Motor neuron (in vitro differentiated cells): ENCODE measurements at regions not wholly inside any gene's neighbourhood (a gene's known extent, or its start where the extent isn't known, plus 50 kb on each side); places are given as distances from the start of the nearest gene placed in this dataset.

Source experiments
- ATAC-seq, 8 experiments: fragments of 200-7000 bp; cut with Tn5 transposase; replicated peaks in 6 of 8; 2 replicates each; pipeline ENCODE4 v1.8.0; 2021; ENCODE audit warnings: mild to moderate bottlenecking in 8 of 8, moderate library complexity in 8 of 8
- H3K27ac ChIP-seq, 2 donors: fragments of 250-450 bp; sonication (Bioruptor Pico); 2 replicates each; pipeline ENCODE4 v1.9.0; 2021; ENCODE audit warnings: antibody characterized with exemption in 2 of 2, mild to moderate bottlenecking in 2 of 2, moderate library complexity in 1 of 2
- H3K4me1 ChIP-seq, 2 donors: fragments of 250-450 bp; sonication (Bioruptor Pico); replicated peaks in 1 of 2; 2 replicates each; pipeline ENCODE4 v1.6.1; 2021; ENCODE audit warnings: antibody characterized with exemption in 2 of 2, mild to moderate bottlenecking in 2 of 2, moderate library complexity in 1 of 2
- H3K4me3 ChIP-seq, 5 donors: fragments of 250-450 bp; sonication (Bioruptor Pico); 2 replicates each; pipeline ENCODE4 v1.9.0; 2021; ENCODE audit warnings: antibody characterized with exemption in 5 of 5, mild to moderate bottlenecking in 5 of 5, moderate library complexity in 4 of 5
- WGBS, 10 experiments: fragments of 450-650 bp; shearing (Covaris generic); methylation state at CpG; one replicate each; pipeline ENCODE4 v1.0.0; 2022; 5-methylcytosine and 5-hydroxymethylcytosine counted together
- in situ Hi-C, 9 experiments: fragments of 400-800 bp; cut with MboI; loops; one replicate each; pipeline ENCODE4 v1.15.0; 2021; ENCODE audit warnings: low sequenced_read_pairs in 9 of 9, low pct_unique_long_range_greater_than_20kb in 2 of 9; ENCODE audit not compliant: unreplicated experiment in 9 of 9

DNA sequence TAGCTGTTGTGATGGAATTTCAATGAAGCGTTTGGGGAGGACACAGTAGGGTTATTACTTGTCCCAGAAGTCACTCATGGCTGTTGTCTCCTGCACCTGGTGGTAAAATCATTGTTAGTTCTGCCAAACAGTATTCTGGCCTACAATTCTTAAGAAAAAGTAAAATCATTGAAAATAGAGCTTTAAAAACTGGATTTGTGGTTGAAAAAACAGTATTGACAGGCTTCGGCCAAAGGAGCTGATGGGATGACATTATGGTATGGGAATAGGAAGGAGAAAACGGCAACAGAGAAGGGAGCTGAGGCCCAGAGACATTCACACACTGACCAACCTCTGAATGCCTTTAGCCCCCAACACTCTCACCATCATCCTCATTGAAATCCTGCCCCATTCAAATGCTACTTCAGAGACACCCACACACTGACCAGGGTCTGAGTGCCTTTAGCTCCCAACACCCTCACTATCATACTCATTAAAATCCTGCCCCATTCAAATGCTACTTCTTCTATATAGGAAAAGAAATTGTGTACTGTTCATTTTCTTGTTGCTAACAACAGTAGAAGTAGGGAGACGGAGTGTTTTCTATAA is 114.1 kb upstream of the OSR1 start:
- in situ Hi-C loops: no loop called here
- WGBS, 10 experiments: 60 to 100% (median 79%) methylated on average over 1 to 4 of the region's 4 CpGs
- no peak overlapping the region for H3K4me3 ChIP-seq

GRCh38 chr2:19471491-19471890 is 113.1 kb upstream of the OSR1 start:
- in situ Hi-C loops: no loop called here

More for the DNA sequence above, 114.1 kb upstream of the OSR1 start:
- Histone ChIP-seq H3K4me1 (no peaks in the 10 kb centered on the region), H3K27ac (no peak overlapping the region)
- no peak for ATAC-seq

GRCh38 chr2:19465978-19466377 is 107.6 kb upstream of the OSR1 start:
- no peak overlapping the region for H3K27ac ChIP-seq
- in situ Hi-C loops: no loop called here
- no peak overlapping the region for H3K4me3 ChIP-seq
- ATAC-seq: peak in 1 of 8 experiments; percentile 51
- H3K4me1 ChIP-seq: peaks cover 0 to 4% of the 10 kb centered on the region in 2 donors

More at GRCh38 chr2:19471491-19471890, 113.1 kb upstream of the OSR1 start:
- H3K4me1 ChIP-seq: no peaks in the 10 kb centered on the region
- no peak for ATAC-seq
- 79 to 100% (median 89%) methylated on average over 1 to 4 of the region's 4 CpGs; no CpG with 5 or more reads in 1 of the 10 experiments for WGBS, 10 experiments
- no peak overlapping the region for H3K27ac ChIP-seq
- no peak overlapping the region for H3K4me3 ChIP-seq

- in situ Hi-C loops: no loop called here
- H3K4me3 ChIP-seq: no peak overlapping the region
- H3K4me1 ChIP-seq: peaks cover 0 to 4% of the 10 kb centered on the region in 2 donors
- 17 to 90% (median 63%) methylated on average over 1 to 2 of the region's 2 CpGs; no CpG with 5 or more reads in 2 of the 10 experiments for WGBS, 10 experiments
- H3K27ac ChIP-seq: no peak overlapping the region
- no peak for ATAC-seq
Observed at GRCh38 chr2:19462256-19462645, 103.8 kb upstream of the OSR1 start.

DNA sequence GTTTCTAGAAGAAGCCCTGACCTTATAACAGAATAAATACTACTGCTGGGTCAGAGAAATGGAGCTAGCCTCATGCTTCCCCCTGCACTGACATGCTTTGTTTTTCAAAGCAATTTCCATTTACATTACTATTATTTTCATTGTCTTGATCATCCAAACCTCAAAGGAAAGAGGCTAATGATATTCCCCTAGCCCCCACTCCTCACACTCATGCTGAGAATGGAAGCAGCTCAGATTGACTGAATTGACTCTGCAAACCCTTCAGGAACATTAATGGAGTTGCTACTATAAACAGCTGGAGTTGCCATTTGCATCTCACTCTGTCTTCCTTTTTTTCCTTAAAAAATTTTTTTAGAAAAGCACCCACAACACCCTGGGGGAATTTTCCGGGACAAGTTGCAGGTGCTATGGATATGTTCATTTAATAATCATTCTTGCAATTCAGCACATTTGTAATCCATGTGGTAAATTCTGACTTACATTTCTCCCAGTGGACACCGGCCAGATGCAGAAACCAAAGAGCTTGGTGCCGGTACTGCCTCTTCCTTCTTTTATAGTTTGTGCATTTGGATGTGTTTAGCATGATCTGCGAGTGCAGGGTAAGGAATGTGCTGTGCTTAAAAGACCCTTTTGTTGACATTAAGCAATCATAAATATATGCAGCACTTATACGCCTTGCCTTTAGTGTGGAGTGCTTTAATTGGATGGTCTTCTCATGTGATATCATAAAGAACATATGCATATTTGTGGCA is 103.3 kb upstream of the OSR1 start:
- ATAC-seq: peak in 6 of 8 experiments; percentile 10 to 82 (median 36)
- in situ Hi-C loops: no loop called here
- Histone ChIP-seq H3K4me1 (peaks cover 0 to 4% of the 10 kb centered on the region in 2 donors), H3K27ac (no peak overlapping the region), H3K4me3 (no peak overlapping the region)
- 0 to 53% (median 10%) methylated on average over 1 to 5 of the region's 5 CpGs; no CpG with 5 or more reads in 1 of the 10 experiments for WGBS, 10 experiments

DNA sequence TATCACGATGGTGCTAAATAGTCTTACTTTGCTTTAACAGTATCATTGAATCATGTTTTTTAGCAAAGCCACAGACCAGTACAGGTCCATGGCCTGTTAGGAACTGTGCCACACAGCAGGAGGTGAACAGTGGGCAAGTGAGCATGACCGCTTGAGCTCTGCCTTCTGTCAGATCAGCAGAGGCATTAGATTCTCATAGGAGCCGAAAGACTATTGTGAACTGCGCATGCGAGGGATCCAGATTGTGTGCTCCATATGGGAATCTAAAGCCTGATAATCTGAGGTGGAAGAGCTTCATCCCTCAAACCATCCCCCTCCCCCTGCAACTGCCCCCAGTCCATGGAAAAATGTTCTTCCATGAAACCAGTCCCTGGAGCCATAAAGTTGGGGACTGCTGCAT is 102.3 kb upstream of the OSR1 start:
- WGBS, 10 experiments: 84 to 100% (median 93%) methylated on average over 1 to 5 of the region's 5 CpGs; no CpG with 5 or more reads in 4 of the 10 experiments
- no peak overlapping the region for H3K27ac ChIP-seq
- no peak overlapping the region for H3K4me3 ChIP-seq
- peaks cover 0 to 4% of the 10 kb centered on the region in 2 donors for H3K4me1 ChIP-seq
- in situ Hi-C loops: no loop called here
- no peak for ATAC-seq

DNA sequence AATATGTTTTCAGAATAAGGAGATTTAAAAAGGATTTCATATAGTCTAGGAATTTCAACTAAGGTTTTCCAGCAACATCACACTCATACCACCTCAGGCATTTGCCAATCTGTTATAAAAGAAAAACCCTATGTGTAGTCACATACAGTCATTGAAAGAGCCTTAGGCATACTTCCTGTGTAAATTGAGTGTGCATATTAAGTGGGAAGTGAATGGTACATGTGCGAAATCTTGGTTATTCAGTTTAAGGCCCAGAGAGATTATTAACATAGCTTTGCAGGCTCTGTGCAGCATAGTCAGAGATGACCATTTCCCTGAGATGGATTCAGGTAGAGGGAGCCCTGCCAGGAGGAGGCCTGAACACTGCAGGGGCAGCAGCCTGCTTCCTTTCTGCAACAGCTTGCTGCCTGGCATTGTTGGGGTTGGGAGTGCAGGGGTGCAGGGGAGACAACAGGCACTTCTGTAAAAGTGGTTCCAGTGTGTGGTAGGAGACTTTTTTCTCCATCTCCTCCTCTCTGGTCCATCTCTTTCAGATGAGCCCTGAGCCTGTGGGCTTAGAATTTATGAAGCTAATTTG is 100.1 kb upstream of the OSR1 start:
- WGBS, 10 experiments: 14 to 100% (median 80%) methylated on average over 1 of the region's 1 CpG; no CpG with 5 or more reads in 5 of the 10 experiments
- Histone ChIP-seq H3K4me1 (peaks cover 0 to 4% of the 10 kb centered on the region in 2 donors), H3K4me3 (no peak overlapping the region), H3K27ac (no peak overlapping the region)
- ATAC-seq: peak in 3 of 8 experiments; percentile 60 to 85 (median 67)
- in situ Hi-C loops: no loop called here

GRCh38 chr2:19457809-19458208 is 99.4 kb upstream of the OSR1 start:
- no peak overlapping the region for H3K4me3 ChIP-seq
- no peak overlapping the region for H3K27ac ChIP-seq
- peak in 2 of 8 experiments; percentile 18 to 20 for ATAC-seq
- no peaks in the 10 kb centered on the region for H3K4me1 ChIP-seq
- in situ Hi-C loops: no loop called here

- 0 to 86% (median 0%) methylated on average over 1 of the region's 1 CpG; no CpG with 5 or more reads in 3 of the 10 experiments for WGBS, 10 experiments
- no peak overlapping the region for H3K4me3 ChIP-seq
- H3K4me1 ChIP-seq: no peaks in the 10 kb centered on the region
- in situ Hi-C loops: no loop called here
- H3K27ac ChIP-seq: no peak overlapping the region
- ATAC-seq: peak in 1 of 8 experiments; percentile 59
Observed at GRCh38 chr2:19456705-19457309, 98.4 kb upstream of the OSR1 start.

- ATAC-seq: no peak
- H3K4me1 ChIP-seq: no peaks in the 10 kb centered on the region
- no peak overlapping the region for H3K4me3 ChIP-seq
- in situ Hi-C loops: no loop called here
- no peak overlapping the region for H3K27ac ChIP-seq
- WGBS, 10 experiments: 70 to 100% (median 94%) methylated on average over 1 to 2 of the region's 2 CpGs
Observed at GRCh38 chr2:19454125-19454524, 95.7 kb upstream of the OSR1 start.

DNA sequence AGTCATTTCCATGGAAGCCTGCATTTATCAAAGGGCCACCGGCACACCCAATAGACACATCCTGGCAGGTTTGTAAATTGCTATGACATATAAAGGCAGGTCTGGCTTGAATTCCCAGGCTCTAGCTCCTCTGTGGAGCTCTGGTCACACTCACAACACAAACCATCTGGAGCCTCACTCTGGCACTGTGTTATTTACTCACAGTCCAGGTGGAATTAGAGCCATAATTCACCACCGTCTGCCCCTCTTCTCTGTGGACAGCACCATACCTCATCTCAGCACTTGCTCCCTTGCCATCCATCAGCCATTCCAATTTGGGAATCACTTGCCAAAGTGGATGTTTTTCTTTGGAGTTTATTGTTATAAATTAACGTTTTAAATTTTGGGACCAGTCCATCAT is 84.3 kb upstream of the OSR1 start:
- H3K4me1 ChIP-seq: no peaks in the 10 kb centered on the region
- ATAC-seq: no peak
- 0 to 100% (median 76%) methylated on average over 1 to 3 of the region's 3 CpGs; no CpG with 5 or more reads in 2 of the 10 experiments for WGBS, 10 experiments
- no peak overlapping the region for H3K27ac ChIP-seq
- no peak overlapping the region for H3K4me3 ChIP-seq
- in situ Hi-C loops: no loop called here

DNA sequence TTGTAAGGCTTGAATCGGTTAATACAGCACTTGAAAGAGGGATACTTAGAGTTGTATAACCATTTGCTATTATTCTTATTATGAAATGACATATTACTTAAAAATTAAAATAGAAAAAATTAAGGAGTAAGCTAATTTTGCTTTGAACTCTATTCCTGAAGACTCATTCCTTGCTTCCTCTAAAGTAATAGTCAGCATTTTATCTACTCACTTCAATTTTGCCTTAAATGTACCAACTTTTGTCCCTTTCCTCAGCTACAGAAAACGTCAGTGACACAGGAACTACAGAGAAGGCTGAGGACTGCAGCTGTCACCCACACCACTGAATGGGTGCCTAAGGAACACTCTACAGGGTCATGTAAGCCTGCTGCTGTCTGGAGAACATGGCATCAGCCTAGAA is 80.7 kb upstream of the OSR1 start:
- in situ Hi-C loops: no loop called here
- whole genome bisulfite sequencing, 10 experiments: 40 to 80% (median 51%) methylated on average over 1 to 2 of the region's 2 CpGs; no CpG with 5 or more reads in 1 of the 10 experiments
- no peak for ATAC-seq
- no peak overlapping the region for H3K27ac ChIP-seq
- no peak overlapping the region for H3K4me3 ChIP-seq
- H3K4me1 ChIP-seq: no peaks in the 10 kb centered on the region

GRCh38 chr2:19435815-19436214 is 77.4 kb upstream of the OSR1 start:
- no peak overlapping the region for H3K4me3 ChIP-seq
- in situ Hi-C loops: no loop called here
- WGBS, 10 experiments: 0% methylated on average over 1 of the region's 1 CpG; no CpG with 5 or more reads in 6 of the 10 experiments

More at GRCh38 chr2:19435815-19436214, 77.4 kb upstream of the OSR1 start:
- Histone ChIP-seq H3K27ac (no peak overlapping the region), H3K4me1 (no peaks in the 10 kb centered on the region)
- peak in 3 of 8 experiments; percentile 87 to 97 (median 88) for ATAC-seq
